Breast epithelium (tissue), 3 donors: ENCODE measurements at regions not wholly inside any gene's neighbourhood (a gene's known extent, or its start where the extent isn't known, plus 50 kb on each side); places are given as distances from the start of the nearest gene placed in this dataset.

Experiments
- CTCF ChIP-seq, 3 donors: fragments of 450-650 bp; IDR thresholded peaks; one replicate each; pipeline ENCODE4 v1.5.1; 2016 to 2017; ENCODE audit warnings: antibody characterized with exemption in 3 of 3, mild to moderate bottlenecking in 3 of 3, moderate library complexity in 3 of 3
- POLR2A ChIP-seq: fragments of 450-650 bp; IDR thresholded peaks from one replicate; pipeline ENCODE4 v1.6.1; 2016; ENCODE audit warnings: antibody characterized with exemption, mild to moderate bottlenecking, moderate library complexity
- POLR2AphosphoS5 ChIP-seq, 3 donors: sonication (generic); formaldehyde crosslinking; IDR thresholded peaks; one replicate each; pipeline ENCODE4 v1.6.1; 2017; ENCODE audit warnings: antibody characterized with exemption in 3 of 3

- no peak for TF ChIP-seq CTCF (IDR thresholded peaks at IDR 0.05)
- TF ChIP-seq POLR2A: no peak
- TF ChIP-seq POLR2AphosphoS5 (IDR thresholded peaks at IDR 0.05): no peak
Measured at GRCh38 chr2:239883326-239884050, 141.7 kb downstream of the NDUFA10 start.
